Erythroblast (primary cell): ENCODE measurements at regions not wholly inside any gene's neighbourhood (a gene's known extent, or its start where the extent isn't known, plus 50 kb on each side); places are given as distances from the start of the nearest gene placed in this dataset.

Experiments used
- GATA1 ChIP-seq: IDR thresholded peaks from 2 replicates; pipeline ENCODE4 v1.6.1; 2011; ENCODE audit warnings: low read depth, mild to moderate bottlenecking, control low read depth, low read length, moderate library complexity
- POLR2A ChIP-seq: IDR thresholded peaks from 2 replicates; pipeline ENCODE4 v1.6.1; 2011; ENCODE audit warnings: mild to moderate bottlenecking, low read length

DNA sequence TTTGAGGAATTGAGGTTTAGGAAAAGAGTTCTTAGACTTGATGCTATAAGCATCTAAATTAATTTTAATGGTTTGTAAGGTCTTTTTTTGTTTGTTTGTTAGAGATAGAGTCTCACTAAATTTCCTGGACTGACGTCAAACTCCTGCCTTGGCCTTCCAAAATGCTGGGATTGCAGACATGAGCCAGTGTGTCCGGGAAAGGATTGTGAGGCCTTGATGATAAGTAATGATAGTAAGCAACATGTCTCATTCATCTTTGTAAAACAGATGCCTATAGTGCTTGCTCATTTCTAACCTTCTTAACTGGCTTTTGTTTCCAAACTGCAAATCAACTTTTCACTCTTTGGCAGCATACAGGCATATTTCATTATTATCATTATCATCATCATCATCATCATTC is 176.0 kb upstream of the KCND2 start:
- TF ChIP-seq POLR2A (no peak), GATA1 (no peak)
